ENCODE measurements at regions not wholly inside any gene's neighbourhood (a gene's known extent, or its start where the extent isn't known, plus 50 kb on each side); places are given as distances from the start of the nearest gene placed in this dataset.

GRCh38 chr15:77685082-77685815, 52.5 kb upstream of the LINGO1 start:
- in situ Hi-C loops (cut with HindIII; ENCODE audit: low sequenced_read_pairs) = no loop called here
- TF ChIP-seq, protein P1, sequence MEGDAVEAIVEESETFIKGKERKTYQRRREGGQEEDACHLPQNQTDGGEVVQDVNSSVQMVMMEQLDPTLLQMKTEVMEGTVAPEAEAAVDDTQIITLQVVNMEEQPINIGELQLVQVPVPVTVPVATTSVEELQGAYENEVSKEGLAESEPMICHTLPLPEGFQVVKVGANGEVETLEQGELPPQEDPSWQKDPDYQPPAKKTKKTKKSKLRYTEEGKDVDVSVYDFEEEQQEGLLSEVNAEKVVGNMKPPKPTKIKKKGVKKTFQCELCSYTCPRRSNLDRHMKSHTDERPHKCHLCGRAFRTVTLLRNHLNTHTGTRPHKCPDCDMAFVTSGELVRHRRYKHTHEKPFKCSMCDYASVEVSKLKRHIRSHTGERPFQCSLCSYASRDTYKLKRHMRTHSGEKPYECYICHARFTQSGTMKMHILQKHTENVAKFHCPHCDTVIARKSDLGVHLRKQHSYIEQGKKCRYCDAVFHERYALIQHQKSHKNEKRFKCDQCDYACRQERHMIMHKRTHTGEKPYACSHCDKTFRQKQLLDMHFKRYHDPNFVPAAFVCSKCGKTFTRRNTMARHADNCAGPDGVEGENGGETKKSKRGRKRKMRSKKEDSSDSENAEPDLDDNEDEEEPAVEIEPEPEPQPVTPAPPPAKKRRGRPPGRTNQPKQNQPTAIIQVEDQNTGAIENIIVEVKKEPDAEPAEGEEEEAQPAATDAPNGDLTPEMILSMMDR (IDR thresholded peaks at IDR 0.05; ENCODE audit: low read depth, low read length, missing control alignments) = no peak
- DNase-seq (ENCODE audit: low read depth) = no peak
- H3K4me3 ChIP-seq (ENCODE audit: low read depth, low read length) = no peak overlapping the region

- no peak for DNase-seq (ENCODE audit: low read depth)
- H3K4me3 ChIP-seq (ENCODE audit: low read depth, low read length) = no peak overlapping the region
- in situ Hi-C loops (cut with HindIII; ENCODE audit: low sequenced_read_pairs) = no loop called here
- TF ChIP-seq, protein P1 (IDR thresholded peaks at IDR 0.05; ENCODE audit: low read depth, low read length, missing control alignments) = no peak
These were observed 51.8 kb upstream of the LINGO1 start for GRCh38 chr15:77684341-77685081.

DNA sequence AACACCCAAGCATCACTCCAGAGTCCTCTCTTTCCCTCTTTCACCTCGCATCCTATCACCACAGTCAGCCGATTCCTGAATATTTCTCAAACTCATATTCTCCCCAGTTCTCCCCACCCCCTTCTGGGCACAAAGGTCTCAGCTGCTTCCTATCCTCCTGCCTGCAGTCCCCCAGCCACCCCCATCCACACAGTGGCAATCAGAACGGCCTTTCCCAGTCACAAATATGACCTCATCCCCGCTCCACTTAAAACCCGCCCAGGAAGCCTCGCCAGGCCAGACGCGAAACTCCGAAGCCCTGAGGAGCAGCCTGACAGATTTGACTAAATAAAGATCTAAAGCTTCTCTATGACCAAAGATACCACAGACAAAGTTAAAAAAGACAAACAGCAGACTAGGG, 49.9 kb upstream of the LINGO1 start:
- no peak for DNase-seq (ENCODE audit: low read depth)
- in situ Hi-C loops (cut with HindIII; ENCODE audit: low sequenced_read_pairs) = no loop called here
- no peak overlapping the region for H3K4me3 ChIP-seq (ENCODE audit: low read depth, low read length)
- TF ChIP-seq, protein P1 (IDR thresholded peaks at IDR 0.05; ENCODE audit: low read depth, low read length, missing control alignments) = no peak

Measured in astrocyte of the cerebellum (primary cell).